ENCODE measurements at regions not wholly inside any gene's neighbourhood (a gene's known extent, or its start where the extent isn't known, plus 50 kb on each side); places are given as distances from the start of the nearest gene placed in this dataset.

DNA sequence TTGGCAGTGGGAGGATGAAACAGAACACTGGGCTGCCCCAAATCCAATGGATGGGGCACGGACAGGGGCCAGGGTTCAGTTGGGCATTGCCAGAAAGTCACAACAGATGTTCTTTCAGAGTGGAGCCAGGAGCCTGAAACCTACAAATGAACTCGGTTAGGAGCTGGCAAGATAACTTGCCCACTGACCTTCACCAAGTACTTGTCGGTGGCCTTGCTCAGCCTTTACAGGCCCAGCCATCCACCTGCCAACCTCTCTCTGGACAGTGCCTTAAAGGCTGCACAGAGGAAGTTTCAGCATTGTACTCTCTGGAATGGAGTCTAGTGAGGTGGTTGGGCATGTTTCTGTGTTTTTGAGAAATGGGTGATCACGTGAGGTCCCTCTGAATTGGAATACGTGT, 87.1 kb upstream of the USP9X start:
- H3K27me3 ChIP-seq (ENCODE audit: insufficient read depth, low read length): no peaks in the 10 kb centered on the region
- no peaks in the 10 kb centered on the region for H3K9me3 Mint-ChIP-seq (ENCODE audit: unreplicated experiment)
- H3K9me3 ChIP-seq (ENCODE audit: insufficient read depth, low read depth, low read length): no peaks in the 10 kb centered on the region
- H3K9ac ChIP-seq (ENCODE audit: low read length): no peak overlapping the region
- no peak overlapping the region for H3K4me2 ChIP-seq (ENCODE audit: low read length)
- H3K4me3 Mint-ChIP-seq (ENCODE audit: unreplicated experiment): no peak overlapping the region
- TF ChIP-seq EZH2 (IDR thresholded peaks at IDR 0.05; ENCODE audit: insufficient read depth, low read length) (no peak), CTCF (IDR thresholded peaks at IDR 0.05; ENCODE audit: insufficient read depth, low read depth, low read length) (no peak)
- no peaks in the 10 kb centered on the region for H4K20me1 ChIP-seq (ENCODE audit: insufficient read depth, low read length)
- no peak overlapping the region for H3K27ac Mint-ChIP-seq (ENCODE audit: unreplicated experiment)
- H3K36me3 ChIP-seq (ENCODE audit: insufficient read depth, low read length): no peaks in the 10 kb centered on the region
- H2AFZ ChIP-seq (ENCODE audit: low read depth, low read length): no peak overlapping the region
- no peaks in the 10 kb centered on the region for H3K36me3 Mint-ChIP-seq (ENCODE audit: low read depth, unreplicated experiment)
- no peaks in the 10 kb centered on the region for H3K79me2 ChIP-seq (ENCODE audit: insufficient read depth, low read length)
- FAIRE-seq (no peak), DNase-seq (ENCODE audit: low read depth) (no peak)
- H3K4me1 ChIP-seq (ENCODE audit: insufficient read depth, low read length): no peaks in the 10 kb centered on the region
- H3K4me1 Mint-ChIP-seq (ENCODE audit: low read depth, unreplicated experiment): no peaks in the 10 kb centered on the region
- H3K4me3 ChIP-seq (ENCODE audit: insufficient read depth, low read depth, low read length): no peak overlapping the region
- no peaks in the 10 kb centered on the region for H3K27me3 Mint-ChIP-seq (ENCODE audit: low read depth, unreplicated experiment)
- no peak overlapping the region for H3K27ac ChIP-seq (ENCODE audit: low read depth, low read length)

- H3K36me3 ChIP-seq (ENCODE audit: insufficient read depth, low read length): no peaks in the 10 kb centered on the region
- TF ChIP-seq EZH2 (IDR thresholded peaks at IDR 0.05; ENCODE audit: insufficient read depth, low read length): no peak
- TF ChIP-seq CTCF (IDR thresholded peaks at IDR 0.05; ENCODE audit: insufficient read depth, low read depth, low read length): no peak
- no peak overlapping the region for H3K27ac Mint-ChIP-seq (ENCODE audit: unreplicated experiment)
- H3K4me3 Mint-ChIP-seq (ENCODE audit: unreplicated experiment): no peak overlapping the region
- no peaks in the 10 kb centered on the region for H3K36me3 Mint-ChIP-seq (ENCODE audit: low read depth, unreplicated experiment)
- FAIRE-seq (no peak), DNase-seq (ENCODE audit: low read depth) (no peak)
- no peak overlapping the region for H3K27ac ChIP-seq (ENCODE audit: low read depth, low read length)
- H3K9me3 Mint-ChIP-seq (ENCODE audit: unreplicated experiment): no peaks in the 10 kb centered on the region
- no peaks in the 10 kb centered on the region for H4K20me1 ChIP-seq (ENCODE audit: insufficient read depth, low read length)
- H3K4me1 Mint-ChIP-seq (ENCODE audit: low read depth, unreplicated experiment): no peaks in the 10 kb centered on the region
- H3K27me3 ChIP-seq (ENCODE audit: insufficient read depth, low read length): no peaks in the 10 kb centered on the region
- no peaks in the 10 kb centered on the region for H3K9me3 ChIP-seq (ENCODE audit: insufficient read depth, low read depth, low read length)
- H3K4me1 ChIP-seq (ENCODE audit: insufficient read depth, low read length): no peaks in the 10 kb centered on the region
- no peak overlapping the region for H3K4me2 ChIP-seq (ENCODE audit: low read length)
- no peaks in the 10 kb centered on the region for H3K27me3 Mint-ChIP-seq (ENCODE audit: low read depth, unreplicated experiment)
- no peak overlapping the region for H3K9ac ChIP-seq (ENCODE audit: low read length)
- no peak overlapping the region for H3K4me3 ChIP-seq (ENCODE audit: insufficient read depth, low read depth, low read length)
- H2AFZ ChIP-seq (ENCODE audit: low read depth, low read length): no peak overlapping the region
- H3K79me2 ChIP-seq (ENCODE audit: insufficient read depth, low read length): no peaks in the 10 kb centered on the region
Observed at GRCh38 chrX:41001327-41001726, 83.9 kb upstream of the USP9X start.

GRCh38 chrX:41002026-41002425, 83.2 kb upstream of the USP9X start:
- no peaks in the 10 kb centered on the region for H3K27me3 ChIP-seq (ENCODE audit: insufficient read depth, low read length)
- DNase-seq (ENCODE audit: low read depth) (no peak), FAIRE-seq (no peak)
- no peak overlapping the region for H2AFZ ChIP-seq (ENCODE audit: low read depth, low read length)
- H3K9me3 ChIP-seq (ENCODE audit: insufficient read depth, low read depth, low read length): no peaks in the 10 kb centered on the region
- no peak for TF ChIP-seq CTCF (IDR thresholded peaks at IDR 0.05; ENCODE audit: insufficient read depth, low read depth, low read length)
- no peak for TF ChIP-seq EZH2 (IDR thresholded peaks at IDR 0.05; ENCODE audit: insufficient read depth, low read length)
- no peak overlapping the region for H3K4me2 ChIP-seq (ENCODE audit: low read length)
- Mint-ChIP-seq H3K4me3 (ENCODE audit: unreplicated experiment) (no peak overlapping the region), H3K9me3 (ENCODE audit: unreplicated experiment) (no peaks in the 10 kb centered on the region), H3K36me3 (ENCODE audit: low read depth, unreplicated experiment) (no peaks in the 10 kb centered on the region), H3K4me1 (ENCODE audit: low read depth, unreplicated experiment) (no peaks in the 10 kb centered on the region), H3K27me3 (ENCODE audit: low read depth, unreplicated experiment) (no peaks in the 10 kb centered on the region), H3K27ac (ENCODE audit: unreplicated experiment) (no peak overlapping the region)
- no peak overlapping the region for H3K9ac ChIP-seq (ENCODE audit: low read length)
- H3K4me1 ChIP-seq (ENCODE audit: insufficient read depth, low read length): no peaks in the 10 kb centered on the region
- no peaks in the 10 kb centered on the region for H4K20me1 ChIP-seq (ENCODE audit: insufficient read depth, low read length)
- H3K27ac ChIP-seq (ENCODE audit: low read depth, low read length): no peak overlapping the region
- H3K36me3 ChIP-seq (ENCODE audit: insufficient read depth, low read length): no peaks in the 10 kb centered on the region
- no peaks in the 10 kb centered on the region for H3K79me2 ChIP-seq (ENCODE audit: insufficient read depth, low read length)
- no peak overlapping the region for H3K4me3 ChIP-seq (ENCODE audit: insufficient read depth, low read depth, low read length)
